ENCODE measurements at regions not wholly inside any gene's neighbourhood (a gene's known extent, or its start where the extent isn't known, plus 50 kb on each side); places are given as distances from the start of the nearest gene placed in this dataset.

GRCh38 chr7:91789086-91789485 lies 91.4 kb downstream of the MTERF1 start:
- Histone ChIP-seq H3K4me2 (ENCODE audit: insufficient read depth, low read length) (no peak overlapping the region), H4K20me1 (replicated peaks; ENCODE audit: control insufficient read depth, insufficient read depth, low read length) (no peaks in the 10 kb centered on the region), H3K4me1 (replicated peaks in 1 of 2; ENCODE audit: control insufficient read depth in 2 of 2, insufficient read depth in 2 of 2, low read length in 2 of 2) (no peaks in the 10 kb centered on the region), H3K27me3 (ENCODE audit: control insufficient read depth in 2 of 2, insufficient read depth in 2 of 2, low read length in 2 of 2) (no peaks in the 10 kb centered on the region), H3K36me3 (ENCODE audit: control insufficient read depth, insufficient read depth, low read length) (no peaks in the 10 kb centered on the region), H3K9ac (ENCODE audit: insufficient read depth in 1 of 2, low read depth in 2 of 2, low read length in 2 of 2) (no peak overlapping the region), H3K27ac (ENCODE audit: extremely low read depth, low read depth, low read length) (no peak overlapping the region), H3K79me2 (ENCODE audit: control insufficient read depth, insufficient read depth, low read length) (no peaks in the 10 kb centered on the region), H3K9me1 (ENCODE audit: control insufficient read depth, insufficient read depth, low read length) (no peaks in the 10 kb centered on the region), H3K4me3 (no peak overlapping the region), H2AFZ (ENCODE audit: low read depth, low read length) (no peak overlapping the region), H3K9me3 (replicated peaks; ENCODE audit: control insufficient read depth, insufficient read depth, low read depth, low read length) (no peaks in the 10 kb centered on the region)
- in situ Hi-C loops (cut with MboI) (no loop called here), intact Hi-C loops (cut with micrococcal nuclease) (no loop called here)
- WGBS (ENCODE audit: insufficient coverage, low coverage, missing lambda C conversion rate) = 0% methylated on average over 2 of the region's 2 CpGs
- no peak for ATAC-seq
- ChIA-PET POLR2A (interaction anchor here (0.7 kb wide), 1 partner anchor 111 kb away, joined by 3 read pairs; no protein-coding TSS in a partner anchor), CTCF (ENCODE audit: low intra/inter-chr PET ratio) (no interaction called here)
- BruUV-seq (replicated peaks) = no TSS peak
- DNase-seq (ENCODE audit: extremely low read depth in 1 of 4, low spot score in 3 of 4) = no peak
- FAIRE-seq = no peak
- TF ChIP-seq FOXP4 (CRISPR knock-in tag; IDR thresholded peaks at IDR 0.05; ENCODE audit: borderline replicate concordance) (no peak), ZNF398 (CRISPR knock-in tag; IDR thresholded peaks at IDR 0.05) (no peak), GATAD2A (IDR thresholded peaks at IDR 0.05) (no peak), LARP7 (IDR thresholded peaks at IDR 0.05) (no peak), ZNF239 (CRISPR knock-in tag; IDR thresholded peaks at IDR 0.05) (no peak), ZNF253 (CRISPR knock-in tag; conservative IDR thresholded peaks at IDR 0.05) (no peak), XRCC4 (IDR thresholded peaks at IDR 0.05; ENCODE audit: extremely low read depth, insufficient read depth, insufficient read length) (no peak), CHD2 (IDR thresholded peaks at IDR 0.05; ENCODE audit: low read depth, low read length) (no peak), HMG20B (CRISPR knock-in tag; IDR thresholded peaks at IDR 0.05) (no peak), ZNF561 (CRISPR knock-in tag; conservative IDR thresholded peaks at IDR 0.05) (no peak), SP2 (IDR thresholded peaks at IDR 0.05; ENCODE audit: extremely low read depth, low read depth, low read length, poor library complexity, severe bottlenecking) (no peak), NFE2L1 (tag; IDR thresholded peaks at IDR 0.05; ENCODE audit: borderline replicate concordance, low read depth) (no peak), ZNF134 (CRISPR knock-in tag; conservative IDR thresholded peaks at IDR 0.05) (no peak), CREM (IDR thresholded peaks at IDR 0.05; ENCODE audit: low read depth) (no peak), MXD1 (CRISPR knock-in tag; IDR thresholded peaks at IDR 0.05; ENCODE audit: borderline replicate concordance, poor library complexity, severe bottlenecking) (no peak), ZNF174 (CRISPR knock-in tag; IDR thresholded peaks at IDR 0.05) (no peak), CLOCK (CRISPR knock-in tag; IDR thresholded peaks at IDR 0.05; ENCODE audit: borderline replicate concordance) (no peak)
